Activated B cell treated with CpG ODN at 0.5 μM for 24 hours (primary cell): ENCODE measurements at regions not wholly inside any gene's neighbourhood (a gene's known extent, or its start where the extent isn't known, plus 50 kb on each side); places are given as distances from the start of the nearest gene placed in this dataset.

ENCODE experiments used
- ATAC-seq: fragments of 200-7000 bp; cut with Tn5 transposase; one replicate; pipeline ENCODE4 v1.10.0; 2021; ENCODE audit warnings: low read depth, mild to moderate bottlenecking, moderate library complexity
- CTCF ChIA-PET: fragments of 350-600 bp; sonication (Branson Sonifier 250); formaldehyde crosslinking; loops from one replicate; lab custom pipeline; 2021; ENCODE audit warnings: antibody characterized with exemption; lab: Charles Lee
- POLR2A ChIA-PET: fragments of 350-600 bp; sonication (Branson Sonifier 250); formaldehyde crosslinking; loops from one replicate; lab custom pipeline; 2021; ENCODE audit warnings: antibody characterized with exemption; lab: Charles Lee
- DNase-seq: peaks from one replicate; pipeline ENCODE4 v3.0.0; 2022
- H3K27ac Mint-ChIP-seq: one replicate; pipeline ENCODE4 v1.8.0; 2020; ENCODE audit warnings: mixed read lengths
- H3K27me3 Mint-ChIP-seq: one replicate; pipeline ENCODE4 v1.8.0; 2021; ENCODE audit warnings: mixed read lengths
- H3K36me3 Mint-ChIP-seq: one replicate; pipeline ENCODE4 v1.8.0; 2021; ENCODE audit warnings: low read depth, mixed read lengths
- H3K4me1 Mint-ChIP-seq: one replicate; pipeline ENCODE4 v1.8.0; 2021; ENCODE audit warnings: mixed read lengths
- H3K4me3 Mint-ChIP-seq: one replicate; pipeline ENCODE4 v1.8.0; 2020; ENCODE audit warnings: mild to moderate bottlenecking, mixed read lengths
- H3K9me3 Mint-ChIP-seq: one replicate; pipeline ENCODE4 v1.8.0; 2020; ENCODE audit warnings: mixed read lengths
- CTCF ChIP-seq: fragments of 200-600 bp; IDR thresholded peaks from one replicate; pipeline ENCODE4 v1.8.0; 2022; ENCODE audit warnings: antibody characterized with exemption, mild to moderate bottlenecking
- intact Hi-C: fragments of 100-400 bp; cut with micrococcal nuclease; formaldehyde crosslinking; loops from one replicate; pipeline ENCODE4 v1.15.1; 2024

- Mint-ChIP-seq H3K9me3 (peaks cover 42% of the 10 kb centered on the region), H3K27me3 (no peaks in the 10 kb centered on the region), H3K4me1 (no peaks in the 10 kb centered on the region), H3K36me3 (peaks cover 5% of the 10 kb centered on the region), H3K4me3 (no peak overlapping the region), H3K27ac (no peak overlapping the region)
- ChIA-PET POLR2A (no interaction called here), CTCF (interaction anchor here (1.3 kb wide), 1 partner anchor 8 kb away, joined by 4 read pairs; no protein-coding TSS in a partner anchor)
- ATAC-seq (no peak), DNase-seq (no peak)
- no peak for TF ChIP-seq CTCF
- intact Hi-C loops = no loop called here
These were observed 75.5 kb upstream of the MSTN start for GRCh38 chr2:190138032-190138431.

- Mint-ChIP-seq H3K9me3 (peaks cover 42% of the 10 kb centered on the region), H3K4me1 (no peaks in the 10 kb centered on the region), H3K27ac (no peak overlapping the region), H3K4me3 (no peak overlapping the region), H3K36me3 (peaks cover 5% of the 10 kb centered on the region), H3K27me3 (no peaks in the 10 kb centered on the region)
- ChIA-PET POLR2A (no interaction called here), CTCF (no interaction called here)
- ATAC-seq (no peak), DNase-seq (no peak)
- no peak for TF ChIP-seq CTCF
- intact Hi-C loops = no loop called here
These were observed 75.0 kb upstream of the MSTN start for GRCh38 chr2:190137561-190137960.

- no peak for DNase-seq
- Mint-ChIP-seq H3K27me3 (no peaks in the 10 kb centered on the region), H3K9me3 (peaks cover 37% of the 10 kb centered on the region), H3K4me1 (no peaks in the 10 kb centered on the region), H3K4me3 (no peak overlapping the region), H3K27ac (no peak overlapping the region), H3K36me3 (peaks cover 5% of the 10 kb centered on the region)
- intact Hi-C loops = no loop called here
- ChIA-PET POLR2A (no interaction called here), CTCF (no interaction called here)
- TF ChIP-seq CTCF = no peak
- ATAC-seq = no peak
These were observed 74.3 kb upstream of the MSTN start for GRCh38 chr2:190136825-190137224.

- no peaks in the 10 kb centered on the region for H3K4me1 Mint-ChIP-seq
- DNase-seq (no peak), ATAC-seq (no peak)
- TF ChIP-seq CTCF = no peak
- H3K4me3 Mint-ChIP-seq = no peak overlapping the region
- POLR2A ChIA-PET = no interaction called here
- peaks cover 32% of the 10 kb centered on the region for H3K9me3 Mint-ChIP-seq
- peaks cover 5% of the 10 kb centered on the region for H3K36me3 Mint-ChIP-seq
- no peaks in the 10 kb centered on the region for H3K27me3 Mint-ChIP-seq
- no peak overlapping the region for H3K27ac Mint-ChIP-seq
- intact Hi-C loops = no loop called here
- CTCF ChIA-PET = no interaction called here
These were observed 73.7 kb upstream of the MSTN start for GRCh38 chr2:190136259-190136658.

- ChIA-PET CTCF (interaction anchor here (1.5 kb wide), 1 partner anchor 9 kb away, joined by 4 read pairs; no protein-coding TSS in a partner anchor), POLR2A (no interaction called here)
- Mint-ChIP-seq H3K27ac (no peak overlapping the region), H3K9me3 (no peaks in the 10 kb centered on the region), H3K36me3 (no peaks in the 10 kb centered on the region), H3K4me3 (no peak overlapping the region), H3K27me3 (no peaks in the 10 kb centered on the region), H3K4me1 (no peaks in the 10 kb centered on the region)
- intact Hi-C loops = no loop called here
- ATAC-seq (no peak), DNase-seq (no peak)
- TF ChIP-seq CTCF = no peak
These were observed 67.1 kb upstream of the MSTN start for GRCh38 chr2:190129421-190130199.
